CD8-positive, alpha-beta memory T cell (primary cell): ENCODE measurements at regions not wholly inside any gene's neighbourhood (a gene's known extent, or its start where the extent isn't known, plus 50 kb on each side); places are given as distances from the start of the nearest gene placed in this dataset.

Experiments
- CTCF ChIA-PET: fragments of 350-600 bp; sonication (Branson Sonifier 250); formaldehyde crosslinking; loops from one replicate; lab custom pipeline; 2021; ENCODE audit warnings: antibody characterized with exemption; lab: Charles Lee
- POLR2A ChIA-PET: fragments of 350-600 bp; sonication (Branson Sonifier 250); formaldehyde crosslinking; loops from one replicate; lab custom pipeline; 2021; ENCODE audit warnings: antibody characterized with exemption; lab: Charles Lee
- DNase-seq, 5 donors: peaks; one replicate each; pipeline versions ENCODE4 v3.0.0 to v3.0.0-alpha.2; 2020 to 2022; ENCODE audit warnings: mixed read lengths in 1 of 5
- H3K27ac ChIP-seq: one replicate; pipeline ENCODE4 v1.7.0; 2013; ENCODE audit warnings: low read depth, mild to moderate bottlenecking, low read length, moderate library complexity
- H3K27me3 ChIP-seq: 2 replicates; pipeline ENCODE4 v1.7.0; 2013; ENCODE audit warnings: low read length, mild to moderate bottlenecking; ENCODE audit not compliant: insufficient read depth, poor library complexity, severe bottlenecking
- H3K36me3 ChIP-seq: 2 replicates; pipeline ENCODE4 v1.7.0; 2013; ENCODE audit warnings: mild to moderate bottlenecking, low read length, moderate library complexity; ENCODE audit not compliant: insufficient read depth
- H3K4me1 ChIP-seq: 2 replicates; pipeline ENCODE4 v1.7.0; 2013; ENCODE audit warnings: mild to moderate bottlenecking, low read length, moderate library complexity; ENCODE audit not compliant: insufficient read depth
- H3K4me3 ChIP-seq: 2 replicates; pipeline ENCODE4 v1.7.0; 2013; ENCODE audit warnings: mild to moderate bottlenecking, low read length
- H3K9me3 ChIP-seq: 2 replicates; pipeline ENCODE4 v1.7.0; 2013; ENCODE audit warnings: mild to moderate bottlenecking, low read length
- H3K27ac Mint-ChIP-seq, 8 donors: one replicate each; pipeline ENCODE4 v1.8.0; 2020 to 2021; ENCODE audit warnings: mixed read lengths in 8 of 8, mild to moderate bottlenecking in 6 of 8, inconsistent platforms in 3 of 8, moderate library complexity in 3 of 8
- H3K27me3 Mint-ChIP-seq, 2 donors: one replicate each; pipeline ENCODE4 v1.8.0; 2020 to 2021; ENCODE audit warnings: mixed read lengths in 2 of 2, mild to moderate bottlenecking in 1 of 2, moderate library complexity in 1 of 2
- H3K36me3 Mint-ChIP-seq, 3 donors: one replicate each; pipeline ENCODE4 v1.8.0; 2020 to 2021; ENCODE audit warnings: mixed read lengths in 3 of 3, inconsistent platforms in 1 of 3, mild to moderate bottlenecking in 1 of 3
- H3K4me1 Mint-ChIP-seq, 3 donors: one replicate each; pipeline ENCODE4 v1.8.0; 2020 to 2021; ENCODE audit warnings: mixed read lengths in 3 of 3, inconsistent platforms in 1 of 3, mild to moderate bottlenecking in 1 of 3
- H3K4me3 Mint-ChIP-seq, 7 donors: one replicate each; pipeline ENCODE4 v1.8.0; 2020 to 2021; ENCODE audit warnings: mixed read lengths in 7 of 7, mild to moderate bottlenecking in 6 of 7, moderate library complexity in 4 of 7, inconsistent platforms in 2 of 7
- H3K9me3 Mint-ChIP-seq, 5 donors: one replicate each; pipeline ENCODE4 v1.8.0; 2020 to 2022; ENCODE audit warnings: mixed read lengths in 5 of 5, mild to moderate bottlenecking in 3 of 5, moderate library complexity in 2 of 5, inconsistent platforms in 1 of 5

DNA sequence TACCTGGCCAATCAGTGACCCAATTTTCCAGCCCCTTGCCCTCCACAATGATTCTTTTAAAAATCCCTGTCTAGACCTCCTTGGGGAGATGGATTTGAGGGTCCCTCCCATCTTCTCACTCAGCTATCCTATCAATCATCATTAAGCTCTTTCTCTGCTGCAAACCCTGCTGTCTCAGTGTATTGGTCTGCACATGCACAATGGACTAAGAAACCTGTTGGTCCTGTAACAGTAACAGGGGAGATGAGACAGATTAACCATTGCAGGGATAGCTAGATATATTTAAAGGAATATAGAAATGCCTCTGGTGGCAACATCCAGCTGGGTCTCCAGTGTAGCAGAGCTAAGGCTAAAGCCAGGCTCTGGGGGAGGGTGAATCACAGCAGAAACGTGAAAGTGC lies 74.6 kb upstream of the CHRNA7 start:
- peaks cover 5% of the 10 kb centered on the region for H3K27me3 ChIP-seq
- Mint-ChIP-seq H3K36me3 (no peaks in the 10 kb centered on the region), H3K4me1 (no peaks in the 10 kb centered on the region), H3K4me3 (no peak overlapping the region), H3K27ac (no peak overlapping the region), H3K27me3 (peaks cover 17 to 40% of the 10 kb centered on the region in 2 donors), H3K9me3 (peaks cover 9 to 28% (median 16%) of the 10 kb centered on the region in 5 donors)
- CTCF ChIA-PET, result no interaction called here
- no peaks in the 10 kb centered on the region for H3K36me3 ChIP-seq
- H3K4me1 ChIP-seq, result no peaks in the 10 kb centered on the region
- DNase-seq, result no peak
- no peaks in the 10 kb centered on the region for H3K9me3 ChIP-seq
- POLR2A ChIA-PET, result no interaction called here
- H3K4me3 ChIP-seq, result no peak overlapping the region
- no peak overlapping the region for H3K27ac ChIP-seq

GRCh38 chr15:31957581-31957980 lies 72.7 kb upstream of the CHRNA7 start:
- Mint-ChIP-seq H3K4me3 (no peak overlapping the region), H3K27me3 (peaks cover 19 to 31% of the 10 kb centered on the region in 2 donors), H3K36me3 (peaks cover 0 to 15% (median 0%) of the 10 kb centered on the region in 3 donors), H3K4me1 (no peaks in the 10 kb centered on the region), H3K9me3 (peaks cover 18 to 40% (median 22%) of the 10 kb centered on the region in 5 donors), H3K27ac (no peak overlapping the region)
- peaks cover 5% of the 10 kb centered on the region for H3K27me3 ChIP-seq
- DNase-seq, result no peak
- H3K4me1 ChIP-seq, result no peaks in the 10 kb centered on the region
- no peak overlapping the region for H3K27ac ChIP-seq
- no peak overlapping the region for H3K4me3 ChIP-seq
- no peaks in the 10 kb centered on the region for H3K36me3 ChIP-seq
- POLR2A ChIA-PET, result no interaction called here
- CTCF ChIA-PET, result no interaction called here
- H3K9me3 ChIP-seq, result no peaks in the 10 kb centered on the region

- H3K27me3 Mint-ChIP-seq, result peaks cover 5 to 35% of the 10 kb centered on the region in 2 donors
- ChIA-PET CTCF (no interaction called here), POLR2A (no interaction called here)
- H3K4me1 Mint-ChIP-seq, result no peaks in the 10 kb centered on the region
- no peak for DNase-seq
- H3K27ac Mint-ChIP-seq, result no peak overlapping the region
- H3K36me3 Mint-ChIP-seq, result peaks cover 0 to 15% (median 0%) of the 10 kb centered on the region in 3 donors
- Histone ChIP-seq H3K4me3 (no peak overlapping the region), H3K27ac (no peak overlapping the region), H3K9me3 (no peaks in the 10 kb centered on the region), H3K36me3 (no peaks in the 10 kb centered on the region), H3K27me3 (no peaks in the 10 kb centered on the region), H3K4me1 (no peaks in the 10 kb centered on the region)
- H3K4me3 Mint-ChIP-seq, result no peak overlapping the region
- peaks cover 3 to 12% (median 8%) of the 10 kb centered on the region in 5 donors for H3K9me3 Mint-ChIP-seq
Observed at GRCh38 chr15:31964586-31965307, 65.6 kb upstream of the CHRNA7 start.

GRCh38 chr15:31970007-31970406 lies 60.3 kb upstream of the CHRNA7 start:
- H3K27me3 Mint-ChIP-seq, result peaks cover 3 to 28% of the 10 kb centered on the region in 2 donors
- Histone ChIP-seq H3K27ac (no peak overlapping the region), H3K4me1 (no peaks in the 10 kb centered on the region), H3K4me3 (no peak overlapping the region), H3K9me3 (no peaks in the 10 kb centered on the region), H3K27me3 (no peaks in the 10 kb centered on the region), H3K36me3 (no peaks in the 10 kb centered on the region)
- no peaks in the 10 kb centered on the region for H3K36me3 Mint-ChIP-seq
- no peak for DNase-seq
- ChIA-PET CTCF (interaction anchor here (1.4 kb wide), 1 partner anchor 8 kb away, joined by 4 read pairs; no protein-coding TSS in a partner anchor), POLR2A (no interaction called here)
- no peaks in the 10 kb centered on the region for H3K9me3 Mint-ChIP-seq
- H3K4me1 Mint-ChIP-seq, result peaks cover 4 to 5% (median 5%) of the 10 kb centered on the region in 3 donors
- H3K27ac Mint-ChIP-seq, result no peak overlapping the region
- no peak overlapping the region for H3K4me3 Mint-ChIP-seq

DNA sequence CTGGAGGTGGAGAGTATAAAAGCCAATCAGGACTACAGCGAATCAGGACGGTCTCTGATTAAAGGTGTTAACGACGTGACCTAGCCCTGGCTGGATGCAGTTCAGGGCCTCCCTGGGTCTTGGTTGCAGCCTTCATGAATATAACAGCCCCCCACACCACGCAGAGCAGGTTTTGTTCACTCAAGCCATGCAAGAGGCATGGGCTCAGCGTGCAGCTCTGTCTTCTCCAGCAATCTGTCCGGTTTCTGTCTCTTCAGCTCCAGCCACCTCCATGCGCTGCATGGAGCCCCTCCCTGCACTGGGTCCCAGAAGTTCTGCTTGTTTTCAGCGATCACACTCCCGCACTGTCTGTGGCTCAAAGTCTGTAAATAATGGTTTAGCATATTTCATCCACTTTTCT lies 57.1 kb upstream of the CHRNA7 start:
- Mint-ChIP-seq H3K4me3 (no peak overlapping the region), H3K27me3 (peaks cover 8 to 36% of the 10 kb centered on the region in 2 donors), H3K4me1 (peaks cover 11 to 16% (median 14%) of the 10 kb centered on the region in 3 donors), H3K36me3 (no peaks in the 10 kb centered on the region), H3K9me3 (no peaks in the 10 kb centered on the region), H3K27ac (no peak overlapping the region)
- Histone ChIP-seq H3K4me3 (no peak overlapping the region), H3K9me3 (no peaks in the 10 kb centered on the region), H3K36me3 (no peaks in the 10 kb centered on the region), H3K4me1 (no peaks in the 10 kb centered on the region), H3K27ac (no peak overlapping the region), H3K27me3 (no peaks in the 10 kb centered on the region)
- no peak for DNase-seq
- ChIA-PET POLR2A (no interaction called here), CTCF (no interaction called here)

GRCh38 chr15:31974154-31974794 lies 56.0 kb upstream of the CHRNA7 start:
- H3K27ac Mint-ChIP-seq, result no peak overlapping the region
- Histone ChIP-seq H3K27ac (no peak overlapping the region), H3K4me3 (no peak overlapping the region), H3K4me1 (no peaks in the 10 kb centered on the region), H3K36me3 (no peaks in the 10 kb centered on the region), H3K27me3 (no peaks in the 10 kb centered on the region), H3K9me3 (no peaks in the 10 kb centered on the region)
- POLR2A ChIA-PET, result no interaction called here
- DNase-seq, result no peak
- CTCF ChIA-PET, result no interaction called here
- peaks cover 14 to 16% (median 14%) of the 10 kb centered on the region in 3 donors for H3K4me1 Mint-ChIP-seq
- H3K27me3 Mint-ChIP-seq, result peaks cover 13 to 45% of the 10 kb centered on the region in 2 donors
- H3K36me3 Mint-ChIP-seq, result no peaks in the 10 kb centered on the region
- no peak overlapping the region for H3K4me3 Mint-ChIP-seq
- H3K9me3 Mint-ChIP-seq, result no peaks in the 10 kb centered on the region

DNA sequence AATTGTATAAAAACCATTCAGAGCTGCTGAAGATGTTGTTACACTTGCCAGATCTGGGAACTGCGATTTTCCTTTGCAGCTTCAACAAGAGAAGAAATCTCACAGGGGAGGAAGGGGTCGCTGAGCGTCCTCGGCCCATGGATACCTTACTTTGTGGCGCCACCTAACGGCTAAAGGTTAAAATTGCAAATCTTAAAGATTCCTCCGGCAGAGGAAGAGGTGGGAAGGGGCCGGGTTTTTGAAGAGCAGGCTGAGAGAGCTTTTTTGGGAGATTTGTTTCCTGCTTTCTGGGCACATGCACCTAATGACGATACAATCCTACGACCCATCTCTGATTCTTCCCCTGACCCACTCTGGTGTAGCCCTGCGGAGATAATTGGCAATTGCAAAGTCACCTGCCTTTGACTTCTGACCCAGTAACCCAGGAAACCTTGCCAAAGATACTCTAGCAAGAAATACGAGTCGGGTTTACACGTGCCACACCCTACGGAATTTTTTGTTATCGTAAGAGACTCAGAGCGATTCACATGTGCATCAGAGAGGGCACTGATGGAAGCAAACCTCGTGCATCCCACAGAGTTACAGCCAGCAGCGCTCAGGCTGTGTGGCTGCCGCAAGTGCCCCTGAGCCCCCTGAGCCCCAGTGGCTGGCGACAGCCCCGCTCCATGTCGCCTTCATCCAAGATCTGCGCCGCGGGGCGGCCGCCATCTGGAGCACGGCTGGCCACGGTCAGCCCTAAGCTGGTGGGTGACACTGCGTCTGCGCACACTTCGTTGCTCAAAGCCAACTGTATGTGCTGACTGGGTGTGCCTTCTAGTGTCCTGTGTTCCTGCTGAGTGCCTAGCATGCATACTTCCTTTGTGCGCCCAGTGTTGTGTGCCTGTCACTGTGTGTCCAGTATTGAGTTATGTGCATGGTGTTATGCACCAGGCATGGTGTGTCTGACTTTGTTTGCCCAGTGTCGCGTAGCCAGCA lies 55.2 kb upstream of the CHRNA7 start:
- peak overlapping the region in 6 of 7 donors; percentile 38 to 63 (median 49) for H3K4me3 Mint-ChIP-seq
- no peaks in the 10 kb centered on the region for H3K36me3 Mint-ChIP-seq
- peaks cover 14 to 16% (median 14%) of the 10 kb centered on the region in 3 donors for H3K4me1 Mint-ChIP-seq
- DNase-seq, result peak in 1 of 5 donors; percentile 11
- no peaks in the 10 kb centered on the region for H3K36me3 ChIP-seq
- POLR2A ChIA-PET, result no interaction called here
- H3K27ac ChIP-seq, result no peak overlapping the region
- H3K9me3 Mint-ChIP-seq, result no peaks in the 10 kb centered on the region
- H3K27me3 ChIP-seq, result no peaks in the 10 kb centered on the region
- no peaks in the 10 kb centered on the region for H3K9me3 ChIP-seq
- H3K4me1 ChIP-seq, result no peaks in the 10 kb centered on the region
- peaks cover 12 to 47% of the 10 kb centered on the region in 2 donors for H3K27me3 Mint-ChIP-seq
- H3K27ac Mint-ChIP-seq, result peak overlapping the region in 1 of 8 donors; percentile 53
- CTCF ChIA-PET, result no interaction called here
- H3K4me3 ChIP-seq, result no peak overlapping the region
